Left forelimb (tissue), 1 donor: ENCODE measurements at regions not wholly inside any gene's neighbourhood (a gene's known extent, or its start where the extent isn't known, plus 50 kb on each side); places are given as distances from the start of the nearest gene placed in this dataset.
"Not testable (repeated sequence)": the region's sequence is repeated elsewhere in the genome, so short reads cannot be mapped to it uniquely, and the experiment has no call there.

ENCODE experiments used
- DNase-seq: peaks from one replicate; pipeline ENCODE4 v3.0.0-alpha.2; 2018; ENCODE audit warnings: low spot score

GRCh38 chr17:70375406-70375805 is 206.1 kb downstream of the KCNJ2 start:
- DNase-seq = no peak

- DNase-seq = no peak
Observed at GRCh38 chr17:70375813-70376770, 206.8 kb downstream of the KCNJ2 start.

GRCh38 chr17:70377654-70378053 is 208.3 kb downstream of the KCNJ2 start:
- DNase-seq = no peak

- DNase-seq = no peak
Observed at GRCh38 chr17:70378076-70378475, 208.7 kb downstream of the KCNJ2 start.

GRCh38 chr17:70379945-70380344 is 210.6 kb downstream of the KCNJ2 start:
- DNase-seq = no peak

- DNase-seq = not testable (repeated sequence)
Observed at GRCh38 chr17:70381916-70382315, 212.6 kb downstream of the KCNJ2 start.

- no peak for DNase-seq
Observed at GRCh38 chr17:70388326-70388725, 219.0 kb downstream of the KCNJ2 start.

GRCh38 chr17:70389232-70389757 is 220.0 kb downstream of the KCNJ2 start:
- DNase-seq = not testable (repeated sequence)

- no peak for DNase-seq
Observed at GRCh38 chr17:70390049-70390448, 220.7 kb downstream of the KCNJ2 start.

- DNase-seq = no peak
Observed at GRCh38 chr17:70394473-70395232, 225.3 kb downstream of the KCNJ2 start.

GRCh38 chr17:70405492-70406220 is 236.3 kb downstream of the KCNJ2 start:
- no peak for DNase-seq

- DNase-seq = no peak
Observed at GRCh38 chr17:70407506-70407905, 238.2 kb downstream of the KCNJ2 start.

- no peak for DNase-seq
Observed at GRCh38 chr17:70408768-70409167, 239.4 kb downstream of the KCNJ2 start.

- no peak for DNase-seq
Observed at GRCh38 chr17:70414300-70414699, 245.0 kb downstream of the KCNJ2 start.

GRCh38 chr17:70420861-70421445 is 251.6 kb downstream of the KCNJ2 start:
- DNase-seq = no peak

- DNase-seq = no peak
Observed at GRCh38 chr17:70422862-70423261, 253.5 kb downstream of the KCNJ2 start.

GRCh38 chr17:70423562-70423961 is 254.2 kb downstream of the KCNJ2 start:
- DNase-seq = no peak

- DNase-seq = no peak
Observed at GRCh38 chr17:70426752-70427151, 257.4 kb downstream of the KCNJ2 start.

GRCh38 chr17:70434536-70435490 is 265.5 kb downstream of the KCNJ2 start:
- no peak for DNase-seq

GRCh38 chr17:70437656-70438055 is 268.3 kb downstream of the KCNJ2 start:
- DNase-seq = no peak
